NB4 (cell line): ENCODE measurements at regions not wholly inside any gene's neighbourhood (a gene's known extent, or its start where the extent isn't known, plus 50 kb on each side); places are given as distances from the start of the nearest gene placed in this dataset.

Source experiments
- CTCF ChIP-seq: IDR thresholded peaks from one replicate; pipeline ENCODE4 v1.5.1; 2012; ENCODE audit warnings: low read depth, low read length
- MAX ChIP-seq: IDR thresholded peaks from 2 replicates; pipeline ENCODE4 v1.6.1; 2011; ENCODE audit warnings: low read depth, low read length
- POLR2A ChIP-seq: IDR thresholded peaks from 2 replicates; pipeline ENCODE4 v1.6.1; 2011; ENCODE audit warnings: mild to moderate bottlenecking; ENCODE audit not compliant: insufficient read length; ENCODE audit errors: extremely low read depth

- no peak for TF ChIP-seq CTCF
- no peak for TF ChIP-seq POLR2A
- no peak for TF ChIP-seq MAX
Measured at GRCh38 chr9:79431019-79431679, 140.6 kb upstream of the TLE4 start.
